Spinal cord (tissue), 9 donors: ENCODE measurements at regions not wholly inside any gene's neighbourhood (a gene's known extent, or its start where the extent isn't known, plus 50 kb on each side); places are given as distances from the start of the nearest gene placed in this dataset.

Source experiments
- DNase-seq, 6 donors: peaks; one replicate each; pipeline versions ENCODE4 v3.0.0 to v3.0.0-alpha.2; 2013 to 2015; ENCODE audit warnings: low spot score in 6 of 6, low read depth in 4 of 6
- H3K27ac ChIP-seq: one replicate; pipeline ENCODE4 v1.5.1; 2013; ENCODE audit warnings: low read depth, low read length, control low read depth
- H3K27me3 ChIP-seq: one replicate; pipeline ENCODE4 v1.6.1; 2013; ENCODE audit warnings: low read length; ENCODE audit not compliant: control insufficient read depth, insufficient read depth
- H3K36me3 ChIP-seq: one replicate; pipeline ENCODE4 v1.6.1; 2013; ENCODE audit warnings: low read length; ENCODE audit not compliant: control insufficient read depth, insufficient read depth
- H3K4me1 ChIP-seq: one replicate; pipeline ENCODE4 v1.6.1; 2013; ENCODE audit warnings: low read length; ENCODE audit not compliant: control insufficient read depth, insufficient read depth
- H3K4me3 ChIP-seq: one replicate; pipeline ENCODE4 v1.5.1; 2013; ENCODE audit warnings: low read depth, low read length, control low read depth
- H3K9me3 ChIP-seq: one replicate; pipeline ENCODE4 v1.6.1; 2013; ENCODE audit warnings: low read length; ENCODE audit not compliant: control insufficient read depth, insufficient read depth
- WGBS: methylation state at CpG from one replicate; pipeline ENCODE4 v1.1.5; 2013; ENCODE audit warnings: missing lambda C conversion rate; ENCODE audit not compliant: insufficient coverage; 5-methylcytosine and 5-hydroxymethylcytosine counted together
- donor health status: healthy.

DNA sequence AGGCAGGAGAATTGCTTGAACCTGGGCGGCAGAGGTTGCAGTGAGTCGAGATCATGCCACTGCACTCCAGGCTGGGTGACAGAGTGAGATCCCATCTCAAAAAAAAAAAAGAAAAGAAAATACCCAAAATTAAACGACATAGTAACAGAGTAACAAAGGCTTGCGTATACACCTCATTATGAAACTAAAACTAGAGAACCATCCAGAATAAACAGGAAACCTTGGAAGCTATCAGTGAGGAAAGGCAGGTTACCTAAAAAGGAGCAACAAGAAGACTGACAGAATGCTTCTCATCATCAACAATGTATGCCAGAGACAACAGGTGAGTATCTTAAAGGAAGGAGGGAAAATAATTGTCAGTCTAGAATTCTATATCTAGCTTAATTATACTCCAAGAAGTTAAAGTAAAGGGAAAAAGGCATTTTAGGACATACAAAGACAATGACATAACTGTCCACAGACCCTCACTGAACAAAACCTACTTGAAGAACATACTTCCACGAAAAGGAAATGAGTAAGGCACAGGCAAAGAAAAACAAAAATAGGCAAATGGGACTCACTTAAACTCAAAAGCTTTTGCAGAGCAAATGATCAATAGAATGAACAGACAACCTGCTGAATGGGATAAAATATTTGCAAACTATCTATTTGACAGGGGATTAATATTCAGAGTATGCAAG is 64.1 kb upstream of the NT5E start:
- Histone ChIP-seq H3K27ac (no peak overlapping the region), H3K36me3 (no peaks in the 10 kb centered on the region), H3K4me1 (peaks cover 4% of the 10 kb centered on the region), H3K27me3 (no peaks in the 10 kb centered on the region), H3K4me3 (no peak overlapping the region), H3K9me3 (no peaks in the 10 kb centered on the region)
- WGBS: 93% methylated on average over 2 of the region's 5 CpGs
- DNase-seq: no peak

- no peak for DNase-seq
- Histone ChIP-seq H3K9me3 (no peaks in the 10 kb centered on the region), H3K4me1 (peaks cover 2% of the 10 kb centered on the region), H3K4me3 (no peak overlapping the region), H3K27ac (no peak overlapping the region), H3K27me3 (no peaks in the 10 kb centered on the region), H3K36me3 (no peaks in the 10 kb centered on the region)
- 40% methylated on average over 1 of the region's 6 CpGs for WGBS
Observed at GRCh38 chr6:85383042-85383441, 66.8 kb upstream of the NT5E start.

DNA sequence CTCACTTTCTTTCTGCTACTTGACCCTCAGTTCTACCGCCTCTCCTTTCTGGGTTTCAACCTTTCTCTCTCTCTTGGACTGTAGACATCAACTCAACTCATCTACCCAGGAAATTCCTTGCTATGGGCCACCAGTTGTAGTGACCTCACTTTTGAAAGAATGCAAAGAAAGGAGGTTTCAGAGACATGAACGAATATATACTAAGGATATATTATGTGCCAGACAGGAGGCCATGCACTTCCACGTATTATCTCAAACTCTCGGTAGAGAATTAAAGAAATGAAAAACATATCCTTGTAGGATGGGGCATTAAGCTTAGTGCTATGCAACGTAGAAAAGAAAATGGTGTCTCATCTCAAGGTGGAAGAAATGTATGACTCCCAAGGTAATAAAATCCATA is 67.3 kb upstream of the NT5E start:
- WGBS: 100% methylated on average over 1 of the region's 5 CpGs

GRCh38 chr6:85372915-85373270 is 77.0 kb upstream of the NT5E start:
- DNase-seq: no peak

More for the DNA sequence above, 67.3 kb upstream of the NT5E start:
- Histone ChIP-seq H3K36me3 (no peaks in the 10 kb centered on the region), H3K4me3 (no peak overlapping the region), H3K4me1 (no peaks in the 10 kb centered on the region), H3K27ac (no peak overlapping the region), H3K9me3 (no peaks in the 10 kb centered on the region), H3K27me3 (no peaks in the 10 kb centered on the region)
- no peak for DNase-seq

GRCh38 chr6:85372188-85372914 is 77.5 kb upstream of the NT5E start:
- DNase-seq: no peak
- no peaks in the 10 kb centered on the region for H3K9me3 ChIP-seq
- no peak overlapping the region for H3K27ac ChIP-seq
- H3K4me3 ChIP-seq: no peak overlapping the region
- no peaks in the 10 kb centered on the region for H3K36me3 ChIP-seq
- H3K4me1 ChIP-seq: no peaks in the 10 kb centered on the region
- H3K27me3 ChIP-seq: no peaks in the 10 kb centered on the region
- WGBS: 60% methylated on average over 1 of the region's 9 CpGs

More at GRCh38 chr6:85372915-85373270, 77.0 kb upstream of the NT5E start:
- H3K27me3 ChIP-seq: no peaks in the 10 kb centered on the region
- no peaks in the 10 kb centered on the region for H3K4me1 ChIP-seq
- 76% methylated on average over 2 of the region's 2 CpGs for WGBS
- no peak overlapping the region for H3K4me3 ChIP-seq
- H3K9me3 ChIP-seq: no peaks in the 10 kb centered on the region
- H3K27ac ChIP-seq: no peak overlapping the region
- no peaks in the 10 kb centered on the region for H3K36me3 ChIP-seq

DNA sequence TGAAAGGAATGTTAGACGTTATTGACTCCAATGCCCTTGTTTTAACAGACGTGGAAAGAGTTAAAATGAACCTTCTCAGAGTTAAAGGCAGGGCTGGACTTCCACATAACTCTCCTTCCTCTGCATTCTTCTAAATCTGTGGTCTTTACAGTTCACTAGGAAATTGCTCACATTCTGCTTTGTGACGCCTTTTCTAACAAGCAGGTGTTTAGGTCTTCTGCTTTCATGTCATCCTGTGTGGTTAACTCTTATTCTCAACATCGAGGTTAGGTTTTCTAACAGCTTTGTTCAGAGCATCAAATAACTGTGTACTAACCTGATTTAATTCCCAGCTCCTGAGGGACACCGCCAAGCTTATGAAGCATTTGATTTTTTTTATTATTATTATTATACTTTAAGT is 81.3 kb upstream of the NT5E start:
- DNase-seq: no peak
- H3K27ac ChIP-seq: no peak overlapping the region
- 20% methylated on average over 1 of the region's 5 CpGs for WGBS
- no peaks in the 10 kb centered on the region for H3K4me1 ChIP-seq
- no peaks in the 10 kb centered on the region for H3K27me3 ChIP-seq
- no peaks in the 10 kb centered on the region for H3K36me3 ChIP-seq
- H3K9me3 ChIP-seq: no peaks in the 10 kb centered on the region
- no peak overlapping the region for H3K4me3 ChIP-seq

DNA sequence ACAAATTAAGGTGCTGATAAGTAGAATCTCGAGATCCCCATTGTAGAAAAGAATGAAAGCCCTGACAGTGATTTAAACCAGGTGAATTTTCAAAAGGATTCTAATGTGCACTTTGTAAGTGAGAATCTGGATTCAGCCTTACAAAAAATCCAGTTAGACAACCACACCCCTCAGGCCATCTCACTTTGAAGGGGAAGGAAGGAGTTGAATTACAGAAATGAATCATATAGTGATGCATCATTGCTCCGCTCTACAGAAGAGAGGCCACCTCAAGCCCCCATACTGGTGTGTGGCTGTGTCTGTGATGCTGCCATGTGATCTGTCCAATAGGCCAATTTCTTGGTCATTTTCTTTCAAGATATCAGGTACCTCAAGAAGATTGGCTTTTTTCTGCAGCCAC is 85.5 kb upstream of the NT5E start:
- no peak for DNase-seq
- Histone ChIP-seq H3K27ac (no peak overlapping the region), H3K36me3 (no peaks in the 10 kb centered on the region), H3K4me1 (no peaks in the 10 kb centered on the region), H3K27me3 (no peaks in the 10 kb centered on the region), H3K4me3 (no peak overlapping the region), H3K9me3 (no peaks in the 10 kb centered on the region)
- 67% methylated on average over 1 of the region's 2 CpGs for WGBS

DNA sequence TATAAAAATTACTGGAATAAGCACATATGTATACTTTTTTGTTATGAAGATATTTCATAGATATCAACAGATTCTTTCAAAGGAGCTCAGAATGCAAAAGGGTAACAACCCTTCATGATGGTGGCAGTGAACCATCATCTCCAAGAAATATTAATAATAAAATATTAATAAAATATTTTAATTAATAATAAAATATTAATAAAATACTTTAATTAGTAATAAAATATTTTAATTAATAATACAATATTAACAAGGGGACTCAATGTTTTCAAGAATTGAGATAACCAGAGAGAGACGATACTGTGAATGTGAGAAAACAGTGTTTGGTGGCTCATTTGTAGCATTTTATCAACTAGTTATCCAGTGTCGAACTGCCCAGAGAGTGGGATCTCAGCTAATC is 86.0 kb upstream of the NT5E start:
- no peak overlapping the region for H3K4me3 ChIP-seq
- H3K27me3 ChIP-seq: no peaks in the 10 kb centered on the region
- H3K4me1 ChIP-seq: no peaks in the 10 kb centered on the region
- DNase-seq: no peak
- no peaks in the 10 kb centered on the region for H3K36me3 ChIP-seq
- no peaks in the 10 kb centered on the region for H3K9me3 ChIP-seq
- H3K27ac ChIP-seq: no peak overlapping the region
- 94% methylated on average over 2 of the region's 2 CpGs for WGBS

GRCh38 chr6:85362652-85363310 is 87.1 kb upstream of the NT5E start:
- H3K36me3 ChIP-seq: no peaks in the 10 kb centered on the region
- WGBS: 100% methylated on average over 1 of the region's 2 CpGs
- H3K27ac ChIP-seq: no peak overlapping the region
- no peak for DNase-seq
- H3K9me3 ChIP-seq: no peaks in the 10 kb centered on the region
- H3K4me3 ChIP-seq: no peak overlapping the region
- no peaks in the 10 kb centered on the region for H3K4me1 ChIP-seq
- H3K27me3 ChIP-seq: no peaks in the 10 kb centered on the region

- no peaks in the 10 kb centered on the region for H3K4me1 ChIP-seq
- H3K27me3 ChIP-seq: no peaks in the 10 kb centered on the region
- H3K4me3 ChIP-seq: no peak overlapping the region
- no peaks in the 10 kb centered on the region for H3K9me3 ChIP-seq
- no CpG with 5 or more reads among the region's 2 CpGs for WGBS
- no peak for DNase-seq
- no peak overlapping the region for H3K27ac ChIP-seq
- H3K36me3 ChIP-seq: no peaks in the 10 kb centered on the region
Observed at GRCh38 chr6:85361643-85362014, 88.3 kb upstream of the NT5E start.
